ENCODE measurements at regions not wholly inside any gene's neighbourhood (a gene's known extent, or its start where the extent isn't known, plus 50 kb on each side); places are given as distances from the start of the nearest gene placed in this dataset.

GRCh38 chr5:167049771-167050567 lies 1241.5 kb upstream of the WWC1 start:
- Histone ChIP-seq H3K4me1 (peaks cover 0 to 15% (median 5%) of the 10 kb centered on the region in 3 donors), H3K36me3 (no peaks in the 10 kb centered on the region), H3K4me3 (no peak overlapping the region), H3K27me3 (no peaks in the 10 kb centered on the region), H3K27ac (no peak overlapping the region), H3K9me3 (no peaks in the 10 kb centered on the region)
- WGBS, 2 donors = 88 to 89% methylated on average over 10 of the region's 10 CpGs
- no peak for TF ChIP-seq CTCF (IDR thresholded peaks at IDR 0.05)
- ATAC-seq = no peak
- FAIRE-seq = no peak
- no peak for DNase-seq
- intact Hi-C loops (cut with DNase I) = loop anchor here in 1 of 3 donors (10.0 kb wide), 1 partner anchor 65 kb away; no protein-coding TSS in a partner anchor

- Histone ChIP-seq H3K4me3 (no peak overlapping the region), H3K4me1 (peaks cover 0 to 15% (median 5%) of the 10 kb centered on the region in 3 donors), H3K27me3 (no peaks in the 10 kb centered on the region), H3K36me3 (no peaks in the 10 kb centered on the region), H3K9me3 (no peaks in the 10 kb centered on the region), H3K27ac (no peak overlapping the region)
- TF ChIP-seq CTCF (IDR thresholded peaks at IDR 0.05) = no peak
- DNase-seq (no peak), ATAC-seq (peak; percentile 32 to 66 (median 48)), FAIRE-seq (no peak)
- WGBS, 2 donors = 53 to 60% methylated on average over 8 of the region's 8 CpGs
- intact Hi-C loops (cut with DNase I) = no loop called here
These were observed 1240.7 kb upstream of the WWC1 start for GRCh38 chr5:167050568-167051401.

GRCh38 chr5:167051402-167051768 lies 1240.1 kb upstream of the WWC1 start:
- Histone ChIP-seq H3K27ac (no peak overlapping the region), H3K4me1 (peaks cover 0 to 15% (median 5%) of the 10 kb centered on the region in 3 donors), H3K27me3 (no peaks in the 10 kb centered on the region), H3K4me3 (no peak overlapping the region), H3K9me3 (no peaks in the 10 kb centered on the region), H3K36me3 (no peaks in the 10 kb centered on the region)
- FAIRE-seq (no peak), DNase-seq (no peak), ATAC-seq (peak; percentile 36 to 61 (median 47))
- 36 to 37% methylated on average over 7 of the region's 7 CpGs for WGBS, 2 donors
- no peak for TF ChIP-seq CTCF (IDR thresholded peaks at IDR 0.05)
- intact Hi-C loops (cut with DNase I) = no loop called here

GRCh38 chr5:167052791-167053190 lies 1238.7 kb upstream of the WWC1 start:
- no peak for FAIRE-seq
- 85 to 88% methylated on average over 1 of the region's 1 CpG for WGBS, 2 donors

More at GRCh38 chr5:167052791-167053190, 1238.7 kb upstream of the WWC1 start:
- intact Hi-C loops (cut with DNase I) = no loop called here
- Histone ChIP-seq H3K9me3 (no peaks in the 10 kb centered on the region), H3K4me1 (peaks cover 0 to 15% (median 5%) of the 10 kb centered on the region in 3 donors), H3K27ac (no peak overlapping the region), H3K4me3 (no peak overlapping the region), H3K27me3 (no peaks in the 10 kb centered on the region), H3K36me3 (no peaks in the 10 kb centered on the region)
- TF ChIP-seq CTCF (IDR thresholded peaks at IDR 0.05) = no peak
- no peak for DNase-seq
- no peak for ATAC-seq

All from pancreas (tissue), 10 donors.